Stimulated activated CD8-positive, alpha-beta memory T cell treated with anti-CD3 and anti-CD28 coated beads, Interleukin-15, amount 100 ng/mL, for 1 hour (primary cell): ENCODE measurements at regions not wholly inside any gene's neighbourhood (a gene's known extent, or its start where the extent isn't known, plus 50 kb on each side); places are given as distances from the start of the nearest gene placed in this dataset.
"Not testable (repeated sequence)": the region's sequence is repeated elsewhere in the genome, so short reads cannot be mapped to it uniquely, and the experiment has no call there.

Experiments
- DNase-seq: peaks from one replicate; pipeline ENCODE4 v3.0.0-alpha.2; 2020; ENCODE audit warnings: low read depth

DNA sequence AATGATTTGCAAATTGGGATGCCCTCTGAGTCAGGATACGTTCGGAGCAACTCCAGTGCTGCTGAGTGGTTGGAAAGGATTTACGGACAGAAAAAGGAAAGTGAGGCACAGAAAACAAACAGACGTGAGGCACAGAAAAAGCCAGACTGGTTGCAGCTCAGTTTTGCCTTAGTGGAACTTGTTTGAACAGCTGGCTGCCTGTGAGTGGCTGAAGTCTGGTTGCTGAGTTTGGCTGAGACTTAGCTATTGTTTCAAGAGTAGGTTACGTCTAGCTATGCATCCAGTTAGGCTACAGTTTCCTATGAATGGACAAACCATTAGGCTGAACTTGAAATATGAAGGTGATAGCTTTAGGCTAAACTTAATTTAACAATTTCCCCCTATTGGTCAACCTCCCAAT lies 256.6 kb downstream of the VAPA start:
- DNase-seq = no peak

DNA sequence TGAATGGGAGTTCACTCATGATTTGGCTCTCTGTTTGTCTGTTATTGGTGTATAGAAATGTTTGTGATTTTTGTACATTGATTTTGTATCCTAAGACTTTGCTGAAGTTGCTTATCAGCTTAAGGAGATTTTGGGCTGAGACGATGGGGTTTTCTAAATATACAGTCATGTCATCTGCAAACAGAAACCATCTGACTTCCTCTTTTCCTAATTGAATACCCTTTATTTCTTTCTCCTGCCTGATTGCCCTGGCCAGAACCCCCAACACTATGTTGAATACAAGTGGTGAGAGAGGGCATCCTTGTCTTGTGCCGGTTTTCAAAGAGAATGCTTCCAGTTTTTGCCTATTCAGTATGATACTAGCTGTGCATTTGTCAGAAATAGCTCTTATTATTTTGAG lies 261.5 kb downstream of the VAPA start:
- not testable (repeated sequence) for DNase-seq

DNA sequence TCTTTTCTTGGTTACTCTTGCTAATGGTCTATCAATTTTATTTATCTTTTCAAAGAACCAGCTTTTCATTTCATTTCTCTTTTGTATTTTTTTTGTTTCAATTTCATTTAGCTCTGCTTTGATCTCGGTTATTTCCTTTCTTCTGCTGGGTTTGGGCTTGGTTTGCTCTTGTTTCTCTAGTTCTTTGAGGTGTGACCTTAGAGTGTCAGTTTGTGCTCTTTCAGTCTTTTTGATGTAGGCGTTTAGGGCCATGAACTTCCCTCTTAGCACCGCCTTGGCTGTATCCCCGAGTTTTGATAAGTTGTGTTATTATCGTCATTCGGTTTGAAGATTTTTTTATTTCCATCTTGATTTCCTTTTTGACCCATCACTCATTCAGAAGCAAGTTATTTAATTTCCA lies 265.5 kb downstream of the VAPA start:
- DNase-seq = not testable (repeated sequence)

DNA sequence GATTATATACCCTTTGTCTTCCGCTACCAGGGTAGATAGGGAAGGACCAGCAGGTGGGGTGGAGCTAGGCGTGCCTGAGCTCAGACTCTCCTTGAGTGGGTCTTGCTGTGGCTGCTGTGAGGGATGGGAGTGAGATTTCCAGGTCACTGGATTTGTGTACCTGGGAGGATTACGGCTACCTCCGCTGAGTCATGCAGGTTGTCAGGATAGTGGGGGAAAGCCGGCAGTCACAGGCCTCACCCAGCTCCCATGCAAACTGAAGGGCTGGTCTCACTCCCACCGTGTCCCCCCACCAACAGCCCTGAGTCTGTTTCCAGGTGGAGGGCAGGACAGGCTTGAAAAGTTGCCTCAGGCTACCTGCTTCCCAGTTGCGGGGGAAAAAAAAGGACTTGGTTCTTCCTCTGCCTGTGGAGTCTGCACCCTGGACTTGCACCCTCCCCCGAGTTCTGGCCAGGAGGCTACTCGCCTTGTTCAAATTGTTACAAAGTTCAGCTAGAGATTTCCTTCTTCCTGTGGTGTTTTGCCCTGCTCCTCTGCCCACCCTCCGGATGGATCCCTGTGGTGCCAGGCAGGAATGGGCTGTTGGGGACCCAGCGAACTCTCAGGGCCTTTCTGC lies 268.3 kb downstream of the VAPA start:
- DNase-seq = no peak

DNA sequence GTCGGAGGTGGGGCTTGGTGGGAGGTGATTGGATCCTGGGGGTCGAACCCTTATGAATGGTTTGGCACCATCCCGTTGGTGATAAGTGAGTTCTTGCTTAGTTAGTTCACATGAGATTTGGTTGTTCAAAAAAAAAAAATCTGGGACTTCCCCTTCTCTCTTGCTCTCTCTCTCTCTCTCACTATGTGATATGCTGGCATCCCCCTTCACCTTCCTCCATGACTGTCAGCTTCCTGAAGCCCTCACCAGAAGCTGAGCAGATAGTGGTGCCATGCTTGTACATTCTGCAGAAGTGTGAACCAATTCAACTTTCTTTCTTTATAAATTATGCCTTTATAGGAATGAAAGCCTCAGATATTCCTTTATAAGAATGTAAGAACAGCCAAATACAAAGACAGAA lies 269.7 kb upstream of the APCDD1 start:
- DNase-seq = no peak

DNA sequence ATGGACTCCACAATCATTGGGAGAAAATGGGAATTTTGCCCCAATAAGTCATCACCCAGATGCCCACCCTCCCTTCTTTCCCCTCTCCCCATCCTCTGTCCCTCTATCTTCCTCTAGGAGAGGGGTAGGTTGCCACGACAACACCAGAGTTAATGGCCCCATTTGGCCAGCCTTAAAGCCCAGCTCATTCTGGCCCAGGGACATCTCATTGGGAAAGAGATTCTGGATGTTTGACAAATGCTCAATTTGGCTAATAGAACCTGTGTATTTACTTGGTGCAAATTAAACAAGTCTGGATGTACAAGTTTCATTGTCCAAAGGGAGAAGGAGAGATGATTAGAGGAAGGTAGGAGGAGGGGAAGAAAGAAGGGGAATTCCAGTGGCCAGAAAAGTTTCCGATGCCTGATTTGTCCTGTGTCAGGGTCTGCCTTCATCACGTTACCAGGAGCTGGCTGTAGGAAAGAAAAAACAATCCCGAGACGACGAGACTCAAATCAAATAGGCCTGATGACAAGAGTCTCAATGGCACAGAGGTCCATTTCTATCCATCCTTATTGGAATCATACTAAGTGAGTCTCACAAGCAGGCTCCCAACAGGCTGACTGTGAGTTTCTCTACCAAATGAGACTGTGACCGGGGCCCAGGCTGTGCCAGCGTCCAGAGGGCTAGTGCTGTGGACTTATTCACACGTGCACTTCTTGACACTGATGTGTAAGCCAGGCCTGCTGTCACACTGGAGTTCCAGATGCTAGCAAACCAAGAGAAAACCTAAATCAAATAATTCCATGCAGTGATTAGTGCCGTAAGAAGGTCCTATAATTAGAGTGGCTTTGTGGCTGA lies 265.2 kb upstream of the APCDD1 start:
- DNase-seq = no peak

DNA sequence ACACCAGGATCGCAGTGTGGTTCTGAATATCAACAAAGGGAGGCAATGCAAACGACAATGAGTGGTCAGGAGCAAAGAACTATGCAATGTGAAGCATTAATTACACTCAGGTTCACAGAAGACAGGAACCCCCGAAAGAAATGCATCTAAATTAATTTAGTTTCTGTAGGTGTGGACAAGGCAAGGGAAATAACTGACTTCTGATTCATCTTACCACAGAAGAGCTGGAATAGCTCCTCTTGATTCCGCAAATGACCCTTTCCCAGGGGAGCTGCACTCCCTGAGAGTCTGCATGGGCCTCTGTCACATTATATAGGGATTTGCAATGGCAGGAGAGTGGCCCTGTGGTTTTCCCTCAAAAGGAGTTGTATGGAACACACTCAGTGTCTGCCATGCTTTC lies 263.9 kb upstream of the APCDD1 start:
- no peak for DNase-seq

DNA sequence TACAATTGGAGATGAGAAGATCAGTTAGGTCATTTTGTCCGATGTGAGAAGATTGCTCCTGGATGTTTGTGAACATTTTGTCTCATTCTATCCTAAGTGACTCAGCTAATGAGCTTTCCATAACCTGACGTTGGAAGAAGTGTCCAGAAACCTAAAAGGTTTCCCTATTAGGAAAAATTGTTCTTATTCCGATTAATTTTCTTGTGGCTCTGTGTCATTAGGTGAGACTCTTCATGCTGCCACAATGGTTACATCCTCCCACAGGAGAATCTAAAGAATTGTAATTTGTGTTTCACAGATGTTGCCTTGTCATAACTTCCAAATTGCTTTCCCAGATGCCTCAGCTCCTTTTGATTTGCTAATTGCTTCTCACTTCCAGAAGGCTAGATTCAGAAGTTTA lies 261.0 kb upstream of the APCDD1 start:
- no peak for DNase-seq

DNA sequence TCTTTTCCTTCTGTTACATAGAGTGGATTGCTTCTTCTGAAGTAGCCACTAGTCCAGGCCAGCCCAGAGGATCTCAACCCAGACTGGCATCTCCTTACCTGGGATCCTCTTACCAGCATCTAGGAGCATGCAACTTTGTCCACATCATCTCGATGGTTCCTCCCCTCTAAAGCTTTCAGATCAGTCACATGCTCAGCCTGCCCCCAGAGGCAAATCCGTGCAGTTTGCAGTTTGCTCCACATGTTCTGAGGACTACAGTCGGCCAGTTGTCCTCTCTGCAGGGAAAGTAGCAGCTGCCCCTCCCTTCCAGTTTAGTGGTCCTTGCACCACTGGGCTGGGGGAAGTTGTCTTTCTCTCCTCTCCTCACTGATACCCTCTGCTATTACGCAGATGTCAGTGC lies 259.8 kb upstream of the APCDD1 start:
- no peak for DNase-seq

DNA sequence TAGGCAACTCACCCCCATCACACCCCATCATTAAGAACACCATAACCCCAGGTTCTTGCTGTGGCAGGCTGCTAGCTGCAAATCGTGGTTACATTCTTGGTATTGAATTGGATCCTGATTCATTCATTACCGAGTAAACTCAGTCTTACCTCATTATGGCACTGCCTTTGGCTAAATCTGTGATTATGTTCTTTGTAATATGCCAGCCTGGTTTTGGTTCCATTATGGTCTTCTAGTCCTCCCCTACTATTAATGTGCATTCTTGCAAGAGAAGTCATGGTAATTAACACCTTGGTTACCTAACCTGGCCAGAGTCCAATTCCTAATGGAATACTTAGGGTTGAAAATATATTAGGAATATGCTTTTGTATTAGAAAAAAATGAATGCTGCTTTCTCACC lies 258.9 kb upstream of the APCDD1 start:
- no peak for DNase-seq

DNA sequence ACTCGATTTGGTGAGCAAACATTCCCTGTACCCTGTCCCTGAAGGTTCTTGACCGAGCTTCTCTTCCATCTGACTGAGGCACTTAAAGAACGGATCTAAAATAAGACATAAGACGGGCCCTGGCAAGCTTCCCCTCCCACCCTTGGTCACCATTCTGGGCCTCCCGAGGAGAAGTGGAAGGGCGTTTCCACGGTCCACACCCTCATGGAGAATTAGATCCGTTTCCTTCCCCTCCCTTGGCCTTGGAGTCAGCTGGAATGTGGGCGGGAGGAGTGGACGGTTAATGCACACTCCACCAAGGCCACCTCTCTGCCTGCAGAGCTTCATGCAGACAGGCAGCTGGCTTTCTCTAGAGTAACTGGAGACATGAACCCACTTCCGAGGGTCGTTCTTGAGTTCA lies 257.3 kb upstream of the APCDD1 start:
- no peak for DNase-seq

DNA sequence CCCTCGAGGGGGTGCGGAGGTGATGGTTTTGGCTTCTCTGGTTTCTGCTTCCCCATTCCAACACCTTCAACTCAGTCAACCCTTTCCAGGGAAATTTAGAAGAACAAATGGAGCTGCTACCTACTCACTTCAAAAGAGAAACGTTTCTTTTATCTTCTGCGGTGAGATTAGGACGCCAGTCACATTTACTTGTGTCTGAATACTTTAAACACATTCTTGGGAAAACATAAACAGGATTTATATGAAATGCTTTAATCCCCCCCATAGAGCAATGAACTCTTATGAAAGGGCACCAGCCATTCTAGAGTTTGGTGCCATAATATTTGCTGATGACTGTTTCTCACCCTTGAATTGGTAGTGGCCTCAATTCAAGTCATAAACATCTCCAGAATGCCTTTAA lies 253.2 kb upstream of the APCDD1 start:
- no peak for DNase-seq

DNA sequence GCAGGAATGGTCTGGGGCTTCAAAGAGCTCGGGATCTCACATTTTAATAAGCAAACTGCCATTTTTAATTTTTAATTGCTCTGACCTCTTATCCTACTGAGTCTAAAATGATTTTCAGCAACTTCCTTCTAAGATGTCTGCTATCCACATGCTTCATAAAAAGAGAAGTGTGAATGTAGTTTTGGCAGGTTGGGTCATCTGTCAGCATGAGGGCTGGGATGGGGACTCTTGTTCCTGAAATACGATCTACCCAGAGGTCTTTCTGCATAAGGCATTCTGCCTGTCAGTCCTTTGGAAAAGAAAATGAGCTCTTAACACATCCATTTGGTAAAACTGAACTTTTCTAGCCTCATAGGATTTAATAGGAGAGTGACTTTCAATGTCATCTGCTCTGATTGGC lies 252.8 kb upstream of the APCDD1 start:
- DNase-seq = no peak

DNA sequence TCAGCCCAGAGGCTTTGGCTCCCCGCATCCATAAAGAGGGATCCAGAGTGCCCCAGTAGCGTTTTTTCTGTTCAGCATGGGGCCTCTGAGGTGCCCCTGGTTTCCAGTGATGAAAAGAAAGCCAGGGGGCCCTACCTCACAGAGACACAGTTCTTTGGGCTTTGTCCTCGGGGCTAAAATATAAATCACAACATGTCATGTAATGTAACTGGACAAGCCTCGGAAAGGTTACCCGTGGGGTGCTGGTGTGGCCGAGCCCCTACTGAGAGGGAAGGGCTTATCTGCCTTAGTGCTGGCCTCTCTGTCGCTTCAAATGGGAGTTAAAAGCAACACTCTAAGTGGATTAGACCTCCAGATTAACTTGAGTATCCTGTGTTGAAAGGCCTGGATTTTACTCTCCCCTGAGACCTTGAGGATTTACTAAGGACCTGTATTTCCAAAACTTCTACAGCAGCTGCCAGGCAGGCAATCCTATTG lies 251.6 kb upstream of the APCDD1 start:
- DNase-seq = no peak

DNA sequence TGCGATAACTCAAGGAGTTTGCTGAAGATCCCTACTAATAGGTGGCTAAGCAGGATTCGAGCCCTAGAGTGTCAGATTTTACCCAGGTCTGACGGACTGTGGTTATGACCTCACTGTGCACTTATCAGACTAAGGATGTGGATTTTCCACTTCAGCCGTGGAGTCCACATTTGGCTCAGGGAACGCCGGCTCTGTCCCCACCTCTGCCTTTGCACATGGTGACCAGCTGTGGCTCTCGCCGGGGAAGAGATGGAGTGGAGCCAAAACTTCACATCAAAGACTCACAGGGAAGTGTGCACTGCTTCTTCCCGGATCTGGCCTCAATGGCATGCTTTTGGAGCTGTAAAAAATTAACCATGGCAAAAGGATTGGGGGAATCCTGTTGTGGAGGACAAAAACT lies 249.3 kb upstream of the APCDD1 start:
- no peak for DNase-seq

DNA sequence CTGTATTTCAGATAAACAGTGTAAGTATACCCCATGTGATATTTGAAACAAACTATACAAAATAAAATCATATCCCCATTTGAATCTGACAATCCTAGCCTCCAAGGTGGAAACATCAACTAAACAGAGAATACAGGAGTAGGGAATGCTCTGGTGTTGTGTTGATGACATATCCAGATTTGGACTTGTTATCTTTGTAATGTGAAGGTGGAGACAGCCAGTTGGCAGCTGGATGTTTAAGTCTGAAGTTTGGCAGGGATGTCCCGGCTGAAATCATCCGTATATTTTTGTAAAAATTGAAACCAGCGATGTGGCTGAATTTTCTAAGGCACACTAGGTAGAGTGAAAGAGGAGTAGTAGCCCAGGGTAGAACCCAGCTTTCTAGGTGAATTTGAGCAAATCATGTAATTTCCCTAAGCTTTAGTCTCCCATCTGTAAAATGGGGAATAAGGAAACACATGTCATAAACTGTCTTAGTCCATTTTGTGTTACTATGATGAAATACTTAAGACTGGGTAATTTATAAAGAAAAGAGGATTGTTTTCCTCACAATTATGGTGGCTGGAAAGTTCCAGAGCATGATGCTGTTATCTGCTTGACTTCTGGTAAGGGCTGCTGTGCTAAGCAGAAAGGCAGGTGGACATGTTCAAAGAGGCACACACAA lies 246.6 kb upstream of the APCDD1 start:
- DNase-seq = no peak

DNA sequence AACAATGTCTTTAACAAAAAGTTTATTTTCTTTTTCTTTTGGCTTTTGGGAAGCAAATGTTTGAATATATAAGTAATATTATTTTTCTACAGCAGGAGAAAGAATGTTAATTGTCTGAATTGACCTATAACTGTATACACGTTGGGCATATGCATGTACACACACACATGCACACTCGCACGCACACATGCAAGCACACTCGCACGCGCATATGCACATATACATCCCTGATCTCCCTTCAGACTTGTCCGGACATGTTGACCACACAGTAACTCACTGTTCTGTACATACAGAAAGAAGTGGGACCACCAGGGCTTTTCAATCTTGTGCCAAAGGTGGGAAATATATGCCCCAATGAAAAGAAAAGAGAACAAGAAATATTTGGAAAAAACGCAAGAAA lies 245.1 kb upstream of the APCDD1 start:
- no peak for DNase-seq

DNA sequence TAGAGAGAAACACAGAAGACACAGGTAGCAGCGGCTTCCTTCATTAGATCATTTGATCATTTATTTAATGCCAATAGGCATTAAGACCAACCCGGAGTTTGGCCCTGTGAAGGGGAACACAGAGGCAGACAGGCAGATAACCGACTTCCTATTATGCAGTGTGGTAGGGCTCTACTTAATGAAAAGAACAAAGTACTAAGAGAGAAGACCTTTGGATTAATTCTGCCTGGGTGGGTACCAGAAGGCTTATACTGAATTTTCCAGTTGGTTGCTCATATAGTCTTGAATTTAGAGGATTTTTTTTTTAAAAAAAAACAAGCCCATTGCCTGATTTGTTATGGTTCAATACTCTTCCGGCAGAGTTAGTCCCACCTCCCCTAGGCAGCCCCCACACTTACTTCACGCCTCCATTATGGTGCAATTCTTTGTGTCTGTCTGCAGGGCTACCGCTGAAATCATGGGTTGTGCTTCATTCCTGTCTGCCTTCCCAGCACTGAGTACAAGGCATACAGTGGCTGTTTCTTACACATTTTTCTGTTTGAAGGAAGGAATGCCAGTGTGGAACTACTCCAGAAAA lies 244.3 kb upstream of the APCDD1 start:
- DNase-seq = no peak

DNA sequence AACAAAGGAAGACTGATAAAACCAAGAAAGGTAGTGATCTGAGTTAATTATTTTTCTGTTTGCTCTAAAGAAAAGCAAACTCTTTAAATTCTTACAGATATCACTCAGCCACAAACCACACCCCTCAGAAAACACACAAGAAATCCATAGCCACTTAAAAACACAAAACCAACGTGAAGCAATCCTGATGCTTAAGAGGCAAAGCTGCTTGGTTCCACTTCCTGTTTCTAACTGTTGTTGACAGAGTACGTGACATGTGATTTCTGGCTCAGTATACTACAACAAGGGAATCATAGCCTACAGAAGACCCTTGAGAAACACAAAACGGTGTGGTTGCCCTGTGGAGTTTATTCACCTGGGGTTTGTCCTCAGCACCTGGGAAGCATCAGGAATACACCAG lies 240.9 kb upstream of the APCDD1 start:
- DNase-seq = no peak

DNA sequence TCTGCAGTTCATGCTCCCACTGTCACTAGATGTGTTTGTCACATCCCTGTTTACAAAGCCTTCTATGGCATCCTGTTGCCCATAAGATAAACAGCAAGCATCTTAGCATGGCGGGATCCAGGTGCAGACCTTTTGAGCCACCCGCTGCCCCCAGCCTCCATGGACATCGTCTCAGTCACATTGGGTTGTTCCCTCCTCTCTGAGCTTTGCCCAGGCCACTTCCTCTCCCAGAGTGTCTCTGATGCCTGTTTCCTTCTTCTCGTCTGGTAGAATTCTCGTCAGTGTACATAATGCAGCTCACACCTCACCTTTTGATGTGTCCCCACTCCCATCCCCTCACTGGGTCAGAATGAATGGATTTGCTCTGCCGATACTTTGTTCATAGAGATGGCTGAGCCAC lies 239.0 kb upstream of the APCDD1 start:
- no peak for DNase-seq

DNA sequence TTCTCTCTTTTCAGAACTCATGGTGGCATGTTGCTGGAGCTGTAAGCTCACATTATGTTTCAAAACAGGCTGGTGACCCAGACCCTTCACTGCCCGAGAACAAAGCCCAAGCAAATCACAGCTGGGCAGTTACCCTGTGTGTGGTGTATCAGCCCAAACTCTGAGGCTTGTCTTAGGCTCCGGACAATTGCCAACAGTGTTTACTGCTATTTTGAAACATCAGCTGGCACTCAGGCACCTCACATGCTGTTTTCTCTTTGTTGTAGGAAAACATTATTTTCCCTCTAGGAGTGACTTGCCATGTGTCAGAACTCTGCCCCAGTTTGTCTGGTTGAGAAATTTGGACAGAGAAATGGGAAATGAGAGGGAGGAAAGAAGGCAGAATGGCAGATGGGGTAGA lies 237.6 kb upstream of the APCDD1 start:
- DNase-seq = no peak

DNA sequence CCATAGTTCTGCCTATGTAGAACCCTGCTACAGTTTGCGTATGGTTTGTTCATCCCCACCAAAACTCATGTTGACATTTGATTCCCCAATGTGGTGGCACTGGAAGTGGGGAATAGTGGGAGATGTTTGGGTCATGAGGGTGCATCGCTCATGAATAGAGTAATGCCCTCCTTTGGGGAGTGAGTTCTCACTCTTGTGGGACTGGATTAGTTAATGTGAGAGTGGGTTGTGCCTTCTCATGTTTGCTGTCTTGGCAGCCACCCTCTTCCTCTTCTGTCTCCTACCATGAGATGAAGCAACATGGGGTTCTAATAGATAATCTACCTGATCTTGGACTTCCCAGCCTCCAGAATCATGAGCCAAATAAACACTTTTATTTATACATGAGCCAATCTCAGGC lies 237.2 kb upstream of the APCDD1 start:
- DNase-seq = no peak

DNA sequence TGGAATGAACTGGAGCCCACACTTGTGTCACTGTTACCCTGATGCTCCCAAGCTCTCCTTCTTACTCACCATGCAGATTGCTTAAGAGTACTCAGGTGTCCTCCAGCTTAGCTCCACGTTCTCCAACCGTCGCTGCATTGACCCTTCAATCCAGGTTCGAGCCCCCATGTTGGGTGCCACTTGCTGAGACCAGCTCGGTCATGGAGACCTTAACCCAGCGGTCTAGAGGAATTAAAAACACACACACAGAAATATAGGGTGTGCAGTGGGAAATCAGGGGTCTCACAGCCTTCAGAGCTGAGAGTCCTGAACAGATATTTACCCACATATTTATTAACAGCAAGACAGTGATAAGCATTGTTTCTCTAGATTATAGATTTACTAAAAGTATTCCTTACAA lies 229.1 kb upstream of the APCDD1 start:
- no peak for DNase-seq
